Body of pancreas (tissue), 4 donors: ENCODE measurements at regions not wholly inside any gene's neighbourhood (a gene's known extent, or its start where the extent isn't known, plus 50 kb on each side); places are given as distances from the start of the nearest gene placed in this dataset.

Source experiments
- ATAC-seq: fragments of 150-250 bp; one replicate; pipeline ENCODE4 v1.9.1; 2016
- DNase-seq, 4 donors: peaks; one replicate each; pipeline ENCODE4 v3.0.0-alpha.2; 2019
- H3K27ac ChIP-seq, 4 donors: fragments of 200-600 bp; sonication (generic); 1 replicate in 3 of 4; 2 replicates in 1 of 4; pipeline versions ENCODE4 v1.5.1 to v1.6.1; 2016 to 2019; ENCODE audit warnings: mild to moderate bottlenecking in 1 of 4, mixed read lengths in 1 of 4, moderate library complexity in 1 of 4
- H3K27me3 ChIP-seq, 2 donors: fragments of 200-600 bp; sonication (generic); one replicate each; pipeline ENCODE4 v1.6.0; 2016; ENCODE audit warnings: mild to moderate bottlenecking in 1 of 2
- H3K36me3 ChIP-seq, 2 donors: fragments of 200-600 bp; sonication (generic); replicated peaks in 1 of 2; 2 replicates each; pipeline ENCODE4 v1.5.1; 2016; ENCODE audit warnings: low read depth in 2 of 2; ENCODE audit not compliant: insufficient read depth in 1 of 2
- H3K4me1 ChIP-seq: fragments of 200-600 bp; sonication (generic); one replicate; pipeline ENCODE4 v1.6.0; 2016
- H3K4me3 ChIP-seq, 2 donors: fragments of 200-600 bp; sonication (generic); 1 replicate in 1 of 2; 2 replicates in 1 of 2; pipeline ENCODE4 v1.5.1; 2016 to 2019
- H3K9me3 ChIP-seq, 3 donors: fragments of 200-600 bp; sonication (generic); 1 replicate in 2 of 3; 2 replicates in 1 of 3; pipeline ENCODE4 v1.5.1; 2016
- POLR2A ChIP-seq, 3 donors: fragments of 450-650 bp; IDR thresholded peaks; one replicate each; pipeline ENCODE4 v1.6.1; 2016; ENCODE audit warnings: antibody characterized with exemption in 3 of 3, mild to moderate bottlenecking in 2 of 3
- WGBS, 2 donors: methylation state at CpG; one replicate each; pipeline ENCODE4 v1.1.5; 2017; 5-methylcytosine and 5-hydroxymethylcytosine counted together
- intact Hi-C: fragments of 100-400 bp; cut with DNase I; formaldehyde crosslinking; loops from one replicate; pipeline ENCODE4 v1.15.1; 2023
- TF ChIP-seq, protein P1 (sequence below), 7 experiments: fragments of 450-650 bp in 4 of 7; fragments of 200-600 bp in 3 of 7; sonication (generic) in 3 of 7; IDR thresholded peaks; one replicate each; pipeline ENCODE4 v1.5.1; 2016 to 2019; ENCODE audit warnings: antibody characterized with exemption in 7 of 7

DNA sequence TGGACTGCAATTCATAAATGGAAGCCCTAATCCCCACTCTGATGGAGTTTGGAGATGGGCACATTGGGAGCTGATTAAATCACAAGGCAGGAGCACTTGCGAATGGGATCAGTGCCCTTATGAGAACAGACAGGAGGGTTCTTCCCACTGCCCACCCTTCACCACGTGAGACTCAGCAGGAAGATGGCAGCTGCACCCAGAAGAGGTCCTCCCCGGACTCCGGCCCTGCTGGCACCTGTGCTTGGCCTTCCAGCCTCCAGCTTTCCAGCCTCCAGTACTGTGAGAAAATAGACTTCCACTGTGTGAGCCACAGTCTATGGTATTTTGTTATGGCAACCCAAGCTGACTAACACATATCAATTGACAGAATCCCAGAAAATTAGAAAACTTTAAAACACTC is 267.6 kb upstream of the SALL3 start:
- WGBS, 2 donors: 67 to 74% methylated on average over 4 of the region's 4 CpGs
- Histone ChIP-seq H3K36me3 (no peaks in the 10 kb centered on the region), H3K4me1 (no peaks in the 10 kb centered on the region), H3K27me3 (no peaks in the 10 kb centered on the region), H3K27ac (no peak overlapping the region), H3K9me3 (no peaks in the 10 kb centered on the region), H3K4me3 (no peak overlapping the region)
- TF ChIP-seq, protein P1, sequence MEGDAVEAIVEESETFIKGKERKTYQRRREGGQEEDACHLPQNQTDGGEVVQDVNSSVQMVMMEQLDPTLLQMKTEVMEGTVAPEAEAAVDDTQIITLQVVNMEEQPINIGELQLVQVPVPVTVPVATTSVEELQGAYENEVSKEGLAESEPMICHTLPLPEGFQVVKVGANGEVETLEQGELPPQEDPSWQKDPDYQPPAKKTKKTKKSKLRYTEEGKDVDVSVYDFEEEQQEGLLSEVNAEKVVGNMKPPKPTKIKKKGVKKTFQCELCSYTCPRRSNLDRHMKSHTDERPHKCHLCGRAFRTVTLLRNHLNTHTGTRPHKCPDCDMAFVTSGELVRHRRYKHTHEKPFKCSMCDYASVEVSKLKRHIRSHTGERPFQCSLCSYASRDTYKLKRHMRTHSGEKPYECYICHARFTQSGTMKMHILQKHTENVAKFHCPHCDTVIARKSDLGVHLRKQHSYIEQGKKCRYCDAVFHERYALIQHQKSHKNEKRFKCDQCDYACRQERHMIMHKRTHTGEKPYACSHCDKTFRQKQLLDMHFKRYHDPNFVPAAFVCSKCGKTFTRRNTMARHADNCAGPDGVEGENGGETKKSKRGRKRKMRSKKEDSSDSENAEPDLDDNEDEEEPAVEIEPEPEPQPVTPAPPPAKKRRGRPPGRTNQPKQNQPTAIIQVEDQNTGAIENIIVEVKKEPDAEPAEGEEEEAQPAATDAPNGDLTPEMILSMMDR (IDR thresholded peaks at IDR 0.05): no peak
- no peak for TF ChIP-seq POLR2A (IDR thresholded peaks at IDR 0.05)
- no peak for ATAC-seq
- no peak for DNase-seq
- intact Hi-C loops: no loop called here

DNA sequence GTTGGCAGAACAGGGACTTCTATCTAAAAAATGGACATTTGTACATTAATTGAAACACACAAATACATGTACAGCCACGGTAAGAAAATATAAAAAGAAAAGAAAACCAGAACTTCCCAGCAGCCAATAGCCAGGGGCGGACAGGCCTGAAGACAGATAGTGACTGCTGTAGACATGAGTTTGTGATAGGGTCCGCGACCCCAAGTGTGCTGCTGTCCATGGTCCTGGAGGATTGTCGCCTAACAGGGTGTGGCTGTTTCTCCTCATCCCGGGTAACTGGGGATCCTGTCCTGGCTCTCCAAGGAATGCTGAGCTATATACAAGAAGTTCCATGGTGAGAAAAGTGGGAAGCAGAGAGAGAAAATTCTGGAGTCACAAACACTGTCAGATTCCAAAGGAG is 266.5 kb upstream of the SALL3 start:
- 17 to 36% methylated on average over 6 of the region's 6 CpGs for WGBS, 2 donors
- TF ChIP-seq POLR2A (IDR thresholded peaks at IDR 0.05): no peak
- Histone ChIP-seq H3K36me3 (no peaks in the 10 kb centered on the region), H3K27me3 (no peaks in the 10 kb centered on the region), H3K4me3 (no peak overlapping the region), H3K4me1 (no peaks in the 10 kb centered on the region), H3K9me3 (no peaks in the 10 kb centered on the region), H3K27ac (no peak overlapping the region)
- DNase-seq (no peak), ATAC-seq (no peak)
- intact Hi-C loops: no loop called here

DNA sequence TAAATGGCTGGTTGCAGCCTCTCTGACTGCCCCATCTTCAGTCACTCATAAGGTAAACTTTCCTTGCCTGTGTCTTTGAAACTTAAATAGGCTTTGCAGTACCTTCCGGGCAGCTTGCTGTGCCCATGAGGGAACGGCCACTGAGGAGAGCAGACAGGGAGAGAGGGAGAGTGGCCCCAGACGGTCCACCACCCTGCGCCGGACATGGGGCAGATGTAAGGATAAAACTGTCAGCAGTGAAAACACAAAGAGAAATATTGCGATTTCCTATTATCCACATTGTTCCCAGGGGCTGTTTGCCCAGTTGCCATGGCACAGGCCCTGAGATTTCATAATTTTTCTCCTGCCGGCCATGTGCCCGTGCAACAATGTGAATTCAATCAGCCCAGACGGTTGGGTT is 265.9 kb upstream of the SALL3 start:
- no peak for DNase-seq
- intact Hi-C loops: no loop called here
- H3K4me1 ChIP-seq: no peaks in the 10 kb centered on the region
- no peaks in the 10 kb centered on the region for H3K9me3 ChIP-seq
- no peak overlapping the region for H3K4me3 ChIP-seq
- H3K27me3 ChIP-seq: no peaks in the 10 kb centered on the region
- WGBS, 2 donors: 43 to 49% methylated on average over 9 of the region's 9 CpGs
- no peak overlapping the region for H3K27ac ChIP-seq
- H3K36me3 ChIP-seq: no peaks in the 10 kb centered on the region
- no peak for ATAC-seq
- TF ChIP-seq, protein P1 (IDR thresholded peaks at IDR 0.05): no peak
- TF ChIP-seq POLR2A (IDR thresholded peaks at IDR 0.05): no peak

DNA sequence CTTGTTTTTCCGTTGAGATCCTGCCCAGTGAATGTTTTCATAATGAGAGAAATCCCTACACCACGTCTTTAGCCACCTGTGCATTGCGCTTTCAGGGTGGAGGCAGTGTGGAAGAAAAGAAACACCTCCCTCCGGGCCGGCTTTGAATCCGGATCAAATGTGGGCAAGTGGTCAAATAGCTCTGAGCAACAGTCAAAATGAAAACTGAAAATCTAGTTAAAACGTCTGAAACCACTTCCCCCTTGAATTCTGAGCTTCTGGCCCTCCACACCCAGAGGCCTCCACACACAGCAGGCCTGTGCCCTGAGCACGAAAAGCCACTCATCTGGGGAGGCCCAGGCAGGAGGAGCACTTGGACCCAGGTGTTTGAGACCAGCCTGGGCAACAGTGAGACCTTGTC is 263.6 kb upstream of the SALL3 start:
- intact Hi-C loops: no loop called here
- Histone ChIP-seq H3K4me1 (peaks cover 7% of the 10 kb centered on the region), H3K27me3 (no peaks in the 10 kb centered on the region), H3K4me3 (no peak overlapping the region), H3K27ac (no peak overlapping the region), H3K36me3 (no peaks in the 10 kb centered on the region), H3K9me3 (no peaks in the 10 kb centered on the region)
- ATAC-seq: no peak
- 51 to 63% methylated on average over 8 of the region's 8 CpGs for WGBS, 2 donors
- DNase-seq: no peak
- TF ChIP-seq, protein P1 (IDR thresholded peaks at IDR 0.05): no peak
- TF ChIP-seq POLR2A (IDR thresholded peaks at IDR 0.05): no peak

DNA sequence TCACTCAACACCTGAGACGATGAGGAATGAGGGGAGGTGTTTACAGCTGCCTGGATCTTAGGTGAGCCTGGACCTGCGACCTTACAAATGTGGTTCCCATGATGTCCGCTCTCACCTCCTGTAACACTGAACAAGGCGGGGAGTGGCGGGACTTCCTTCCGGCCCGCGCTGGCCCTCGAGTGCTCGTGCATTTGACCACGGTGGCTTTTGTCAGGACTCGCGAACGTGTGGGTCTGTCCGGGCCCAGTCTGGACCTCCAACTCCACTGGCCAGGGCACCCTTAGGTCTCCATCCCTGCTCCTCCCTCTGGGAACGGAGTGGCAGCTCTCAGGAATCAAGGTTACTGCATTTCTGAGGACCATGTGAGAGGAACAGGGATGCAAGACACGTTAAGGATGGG is 263.0 kb upstream of the SALL3 start:
- H3K27ac ChIP-seq: no peak overlapping the region
- H3K4me1 ChIP-seq: peaks cover 13% of the 10 kb centered on the region
- intact Hi-C loops: no loop called here
- no peak for TF ChIP-seq POLR2A (IDR thresholded peaks at IDR 0.05)
- TF ChIP-seq, protein P1 (IDR thresholded peaks at IDR 0.05): no peak
- H3K9me3 ChIP-seq: no peaks in the 10 kb centered on the region
- WGBS, 2 donors: 74 to 76% methylated on average over 12 to 17 of the region's 17 CpGs
- no peaks in the 10 kb centered on the region for H3K27me3 ChIP-seq
- no peaks in the 10 kb centered on the region for H3K36me3 ChIP-seq
- no peak for ATAC-seq
- DNase-seq: no peak
- no peak overlapping the region for H3K4me3 ChIP-seq
